IPS-NIHi7 (cell line): ENCODE measurements at regions not wholly inside any gene's neighbourhood (a gene's known extent, or its start where the extent isn't known, plus 50 kb on each side); places are given as distances from the start of the nearest gene placed in this dataset.

Experiments used
- DNase-seq: peaks from one replicate; pipeline ENCODE4 v3.0.0; 2012; ENCODE audit warnings: mixed read lengths; ENCODE audit errors: extremely low spot score

DNA sequence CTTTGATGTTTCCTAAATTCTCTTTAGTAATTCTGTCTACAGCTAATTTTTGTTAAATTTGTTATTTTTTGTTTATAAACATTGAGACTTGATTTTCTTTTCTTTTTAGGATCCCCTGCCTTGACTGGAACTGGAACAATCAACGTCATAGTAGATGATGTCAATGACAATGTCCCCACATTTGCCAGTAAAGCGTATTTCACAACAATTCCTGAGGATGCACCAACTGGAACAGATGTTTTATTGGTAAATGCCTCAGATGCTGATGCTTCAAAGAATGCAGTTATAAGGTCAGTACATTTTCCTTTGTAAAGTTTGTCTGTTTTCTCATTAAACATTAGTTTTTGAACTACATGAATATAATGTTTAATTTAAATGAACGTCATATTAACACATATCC is 119.4 kb downstream of the FAT4 start:
- DNase-seq: no peak

- no peak for DNase-seq
Measured at GRCh38 chr4:125440814-125441213, 126.1 kb downstream of the FAT4 start.

DNA sequence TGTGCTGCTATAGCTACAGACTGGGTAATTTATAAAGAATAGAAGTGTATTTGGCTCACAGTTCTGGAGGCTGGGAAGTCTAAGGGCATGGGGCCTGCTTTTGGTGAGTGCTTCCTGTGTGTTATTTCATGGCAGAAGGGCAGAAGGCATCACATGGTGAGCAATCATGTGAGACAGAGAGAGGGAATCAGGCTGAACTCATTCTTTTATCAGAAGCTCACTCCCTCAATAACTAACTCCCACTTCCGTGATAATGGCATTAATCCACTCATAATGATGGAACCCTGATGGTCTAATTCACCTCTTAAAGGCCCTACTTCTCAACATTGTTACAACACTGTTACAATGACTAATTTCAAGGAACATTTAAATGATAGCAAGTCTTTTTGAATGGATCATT is 129.4 kb downstream of the FAT4 start:
- no peak for DNase-seq

- no peak for DNase-seq
Measured at GRCh38 chr4:125445525-125445924, 130.8 kb downstream of the FAT4 start.

DNA sequence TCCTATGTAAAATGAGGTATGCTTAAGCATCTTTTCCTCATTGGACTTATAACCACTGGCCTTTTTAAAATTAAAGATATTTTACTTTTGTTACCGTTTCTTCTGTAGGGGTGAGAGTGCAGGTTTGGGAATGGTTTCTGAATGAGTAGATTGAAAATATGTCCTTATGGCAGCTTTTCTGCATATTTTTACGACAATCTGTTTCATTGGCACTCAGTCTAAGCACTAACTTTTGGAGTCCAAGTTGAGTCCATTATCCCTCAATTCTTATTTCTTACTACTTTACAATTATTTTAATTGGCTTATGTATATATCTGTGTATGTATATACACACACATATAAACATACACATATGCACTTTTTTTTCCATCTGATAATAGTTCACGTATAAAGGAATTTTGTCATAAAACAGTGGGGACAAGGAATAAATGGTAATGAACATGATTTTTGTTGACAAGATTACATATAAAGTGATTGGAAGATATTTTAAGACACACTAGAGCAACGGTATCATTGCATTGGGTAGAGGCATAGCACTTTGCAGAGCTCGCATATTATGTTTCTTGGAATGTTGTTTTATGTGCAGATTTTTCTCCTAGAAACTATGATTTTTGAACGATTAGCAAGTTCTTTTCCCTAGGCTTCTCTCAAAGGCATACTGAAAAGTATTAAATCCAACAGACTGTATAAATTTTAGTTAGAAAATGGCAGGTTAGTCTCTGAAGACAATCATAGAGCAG is 133.0 kb downstream of the FAT4 start:
- no peak for DNase-seq

DNA sequence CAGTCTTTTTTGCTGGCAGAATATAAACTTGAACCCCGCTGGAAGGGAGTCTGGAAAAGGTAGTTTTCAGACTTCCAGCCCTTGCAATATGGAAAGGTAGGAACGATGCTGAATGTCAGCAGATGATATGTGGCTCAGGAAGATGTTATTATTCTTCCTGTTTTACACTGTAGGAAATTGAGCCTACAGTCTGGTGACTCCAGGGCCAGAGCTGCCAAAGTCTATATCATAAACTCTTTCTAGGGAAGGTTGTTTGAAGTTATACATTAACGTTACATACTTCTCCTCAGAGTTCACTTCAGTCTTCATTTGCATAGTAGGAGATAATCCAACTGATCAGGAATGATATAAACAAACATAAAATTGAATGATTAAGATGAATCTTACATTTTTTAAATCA is 141.3 kb downstream of the FAT4 start:
- DNase-seq: no peak

DNA sequence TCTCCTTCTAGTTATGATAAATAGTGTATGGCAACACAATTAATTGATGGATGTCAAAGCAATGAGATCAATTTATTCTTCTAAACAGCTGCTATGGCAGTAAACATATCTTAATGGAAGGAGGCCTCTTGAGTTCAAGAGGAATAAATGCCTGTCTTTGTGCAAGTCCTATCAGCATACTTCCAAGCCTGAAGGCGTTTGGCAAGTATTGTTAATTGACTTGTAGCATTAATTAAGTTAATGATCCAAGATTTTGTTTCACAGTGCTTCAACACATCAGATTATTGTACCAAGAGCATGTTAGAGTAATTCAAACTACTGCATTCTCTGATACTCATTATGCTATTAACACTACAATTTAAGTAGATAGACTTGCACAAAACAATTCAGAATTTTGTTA is 144.8 kb downstream of the FAT4 start:
- no peak for DNase-seq

DNA sequence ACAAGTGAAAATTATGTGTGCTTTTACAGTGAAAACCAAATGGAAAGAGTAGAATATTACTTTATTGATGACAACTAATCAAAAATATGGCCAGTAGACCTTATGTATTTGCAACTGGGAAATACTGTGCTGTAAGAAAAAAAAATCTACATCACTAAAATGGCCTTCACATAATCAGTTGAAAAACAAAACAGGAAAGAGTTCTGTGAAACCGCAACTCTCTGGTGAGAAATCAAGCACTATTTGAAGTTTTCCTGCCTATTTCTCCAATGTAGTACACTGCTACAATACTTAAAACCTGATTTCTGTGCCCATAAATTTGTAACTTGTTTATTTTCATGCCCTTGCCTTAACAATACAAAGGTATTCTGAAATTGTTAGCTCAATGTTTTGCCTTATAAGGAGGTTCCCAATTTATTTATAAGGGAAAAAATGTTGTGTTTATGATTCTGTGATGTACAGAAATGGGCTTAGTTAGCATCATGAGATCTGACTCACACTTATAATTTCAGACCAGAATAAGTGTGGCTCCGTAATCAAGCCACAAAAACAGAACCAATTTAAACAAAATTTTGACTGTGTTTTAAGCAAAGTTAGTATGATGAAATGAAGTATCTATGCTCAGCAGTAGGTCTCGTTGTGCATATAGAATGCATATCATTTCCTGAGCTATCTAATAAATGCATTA is 147.1 kb downstream of the FAT4 start:
- no peak for DNase-seq

GRCh38 chr4:125464146-125464545 is 149.4 kb downstream of the FAT4 start:
- DNase-seq: no peak

GRCh38 chr4:125481334-125482045 is 166.7 kb downstream of the FAT4 start:
- DNase-seq: no peak

DNA sequence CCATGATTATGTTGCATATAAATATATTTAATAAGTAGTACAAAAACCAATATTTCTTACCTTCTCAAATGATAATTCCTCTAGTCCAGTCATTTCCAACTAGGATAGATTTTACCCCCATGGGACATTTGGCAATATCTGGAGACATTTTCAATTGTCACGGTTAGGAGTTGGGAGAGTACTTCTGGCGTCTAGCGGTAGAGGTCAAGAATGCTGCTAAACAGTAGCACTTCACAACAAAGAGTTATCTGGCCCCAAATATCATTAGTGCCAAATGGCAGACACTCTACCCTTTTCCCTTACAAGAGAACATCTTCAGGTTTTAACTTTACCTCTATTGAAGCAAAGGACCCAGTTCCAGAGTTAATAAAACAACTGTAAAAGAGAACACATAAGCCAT is 168.1 kb downstream of the FAT4 start:
- DNase-seq: no peak

DNA sequence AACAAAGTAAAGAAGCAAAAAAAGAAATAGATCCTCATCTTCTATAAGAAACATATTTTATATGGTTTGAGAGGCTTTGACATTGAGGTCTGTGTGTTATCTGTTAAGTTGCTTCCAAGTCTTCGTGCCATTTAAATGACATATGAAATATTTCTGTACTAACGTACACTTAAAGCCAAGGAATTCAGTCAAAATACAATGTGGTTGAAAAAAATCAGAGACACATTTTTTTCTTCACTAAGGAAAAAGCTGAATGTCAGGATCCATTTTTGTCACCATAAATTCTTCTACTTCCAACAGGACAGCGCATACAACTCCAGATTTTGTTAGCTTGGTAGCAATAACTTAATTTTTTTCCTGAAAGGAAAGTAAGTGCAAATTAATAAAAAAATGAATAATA is 168.5 kb downstream of the FAT4 start:
- no peak for DNase-seq

- no peak for DNase-seq
Measured at GRCh38 chr4:125484912-125485311, 170.2 kb downstream of the FAT4 start.

DNA sequence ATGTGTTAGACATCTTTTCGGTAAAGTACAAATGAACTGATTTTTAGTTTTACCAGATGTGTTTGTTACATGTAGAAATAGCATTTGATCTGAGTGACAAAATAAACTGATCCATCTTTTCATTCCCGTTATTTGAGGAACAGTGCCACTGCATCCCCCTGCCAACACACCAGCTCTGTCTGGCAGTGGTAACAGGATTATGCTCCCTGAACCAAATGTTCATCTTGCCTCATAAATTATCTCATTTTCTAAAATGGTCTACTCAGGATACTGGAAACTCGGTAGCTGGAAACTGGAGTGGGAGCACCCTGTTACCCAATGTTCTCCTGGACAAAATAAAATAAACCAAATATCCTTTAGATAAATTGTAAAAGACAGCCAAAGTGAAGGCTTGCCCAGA is 171.6 kb downstream of the FAT4 start:
- no peak for DNase-seq

GRCh38 chr4:125489952-125490690 is 175.4 kb downstream of the FAT4 start:
- DNase-seq: no peak

DNA sequence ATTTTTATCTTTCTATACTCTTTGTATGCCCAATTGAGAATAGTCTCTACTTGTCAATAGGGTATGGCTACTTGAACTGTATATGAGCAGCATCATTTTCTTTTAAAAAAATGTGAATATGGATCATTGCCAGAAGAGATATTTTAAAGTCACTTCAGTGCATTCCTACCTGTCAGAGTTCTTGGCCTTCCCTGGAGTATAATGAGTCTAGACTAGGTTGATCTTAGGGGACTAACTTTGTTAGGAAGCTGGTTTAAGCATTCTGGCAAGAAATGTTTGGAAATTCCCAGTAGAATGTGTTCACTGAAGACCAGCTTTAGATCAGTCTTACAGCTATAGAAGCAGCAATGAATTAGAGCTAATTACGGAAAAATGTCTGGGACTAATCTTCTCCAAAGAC is 178.2 kb downstream of the FAT4 start:
- DNase-seq: no peak

GRCh38 chr4:125497861-125498260 is 183.1 kb downstream of the FAT4 start:
- no peak for DNase-seq

GRCh38 chr4:125498981-125499380 is 184.2 kb downstream of the FAT4 start:
- no peak for DNase-seq

GRCh38 chr4:125501090-125501489 is 186.3 kb downstream of the FAT4 start:
- no peak for DNase-seq

DNA sequence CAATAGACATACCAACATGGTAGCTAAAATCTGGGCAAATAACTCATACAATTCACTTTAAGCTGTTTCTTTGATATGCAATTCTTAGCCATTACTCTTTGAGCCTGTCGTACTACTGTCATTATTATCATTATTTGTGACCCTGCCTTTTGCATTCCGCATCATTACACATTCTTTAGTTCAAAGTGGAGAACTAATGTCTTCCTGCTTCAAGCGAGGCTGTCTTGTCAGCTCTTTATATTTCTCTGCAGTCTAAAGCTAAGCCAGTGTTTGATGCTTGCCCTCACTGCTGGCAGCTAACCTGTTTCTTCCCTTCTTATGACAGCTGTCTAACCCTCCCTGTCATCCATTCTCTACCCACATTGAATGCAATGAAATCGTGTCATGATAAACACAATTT is 186.8 kb downstream of the FAT4 start:
- DNase-seq: no peak

DNA sequence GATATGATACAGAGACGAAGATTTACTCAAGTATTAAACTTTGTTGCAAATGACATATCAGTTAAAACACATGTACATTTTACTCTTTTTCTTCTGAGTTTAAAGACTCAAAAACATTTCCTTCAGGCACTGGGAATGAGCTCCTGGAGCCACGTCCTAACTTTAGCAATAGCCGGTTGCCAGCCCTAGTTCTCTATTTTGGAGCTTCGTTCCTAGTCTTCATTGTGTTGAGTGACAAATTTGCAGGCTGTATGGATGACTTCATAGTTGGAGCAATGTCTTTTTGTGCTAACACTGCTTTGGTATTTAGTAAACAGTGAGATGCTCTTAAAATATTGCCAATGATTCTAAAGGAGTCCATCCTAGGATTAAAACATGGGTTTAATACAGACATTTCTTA is 190.9 kb downstream of the FAT4 start:
- DNase-seq: no peak

- no peak for DNase-seq
Measured at GRCh38 chr4:125507141-125507540, 192.4 kb downstream of the FAT4 start.
